ENCODE measurements at regions not wholly inside any gene's neighbourhood (a gene's known extent, or its start where the extent isn't known, plus 50 kb on each side); places are given as distances from the start of the nearest gene placed in this dataset.

DNA sequence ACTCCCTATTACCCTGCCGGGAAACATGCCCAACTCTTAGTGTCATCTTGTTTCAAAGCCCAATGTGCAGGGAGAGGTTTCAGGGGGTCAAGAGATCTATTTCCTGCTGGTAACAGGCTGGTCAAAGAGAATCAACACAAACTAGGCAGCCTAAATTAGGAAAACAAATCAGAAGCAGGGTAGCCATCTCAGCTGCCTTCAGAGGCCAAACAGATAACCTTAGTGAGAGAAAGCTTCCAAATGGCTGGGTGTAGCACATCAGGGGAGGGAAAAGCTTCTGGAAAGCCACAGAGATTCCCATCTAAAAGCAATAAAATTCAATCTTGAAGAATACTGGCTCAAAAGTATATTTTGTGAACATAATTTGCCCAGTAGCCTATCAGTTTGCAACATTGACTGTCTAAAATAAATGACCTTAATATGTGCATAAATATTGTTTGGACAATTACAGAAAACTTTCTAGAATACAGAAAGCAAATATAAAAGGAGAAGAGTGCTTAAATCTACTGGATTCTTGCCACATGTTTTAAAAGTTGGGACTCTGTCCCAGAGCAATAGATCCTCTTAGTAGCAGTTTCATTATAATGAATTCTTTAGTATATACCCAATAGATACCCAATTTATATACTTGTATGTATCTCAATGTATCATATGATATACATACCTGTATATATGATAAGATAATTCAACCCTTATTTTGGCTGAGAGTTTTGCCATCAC, 371.9 kb upstream of the RARB start:
- no peak for DNase-seq

GRCh38 chr3:25056803-25057351, 371.2 kb upstream of the RARB start:
- no peak for DNase-seq

DNA sequence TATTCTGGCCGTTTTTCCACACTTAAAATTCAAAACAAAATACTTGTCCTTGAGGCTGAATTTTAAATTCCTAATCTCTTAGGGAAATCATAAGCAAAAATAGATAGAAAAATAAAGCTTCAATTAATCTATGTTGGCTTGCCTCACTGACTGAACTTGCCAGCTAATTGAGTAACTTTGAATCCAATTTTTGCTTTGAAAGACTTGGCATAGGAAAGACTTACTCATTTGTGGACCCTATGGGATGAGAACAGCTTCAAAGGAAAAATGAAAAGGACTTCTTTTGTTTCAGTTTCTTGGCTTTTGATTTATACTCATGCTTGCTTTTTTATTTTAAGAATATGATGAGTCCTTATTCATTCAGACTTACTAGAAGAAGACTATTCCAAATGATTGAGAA, 370.7 kb upstream of the RARB start:
- no peak for DNase-seq

- no peak for DNase-seq
These were observed 363.4 kb upstream of the RARB start for GRCh38 chr3:25064681-25065080.

- no peak for DNase-seq
These were observed 358.1 kb upstream of the RARB start for GRCh38 chr3:25069970-25070369.

DNA sequence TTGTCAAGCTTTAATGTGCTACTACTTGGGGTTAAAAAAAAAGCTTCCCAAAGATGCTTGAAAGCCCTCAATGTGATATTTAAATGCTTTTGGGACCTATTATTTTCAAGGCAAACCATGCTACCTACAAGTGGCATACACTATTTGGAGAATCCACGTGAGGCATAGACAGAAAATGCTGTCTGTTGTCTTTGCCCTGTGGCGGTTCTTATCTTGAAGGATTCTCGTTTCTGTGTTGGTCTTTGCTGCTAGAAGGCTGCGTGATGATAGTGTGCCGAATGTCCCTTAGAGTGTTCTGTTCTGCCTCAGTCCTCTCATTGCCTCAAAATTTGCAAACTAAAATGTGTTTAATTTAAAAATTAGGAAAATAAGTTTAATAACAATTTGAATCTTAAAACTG, 356.2 kb upstream of the RARB start:
- DNase-seq, result no peak

GRCh38 chr3:25073423-25073822, 354.6 kb upstream of the RARB start:
- DNase-seq, result no peak

DNA sequence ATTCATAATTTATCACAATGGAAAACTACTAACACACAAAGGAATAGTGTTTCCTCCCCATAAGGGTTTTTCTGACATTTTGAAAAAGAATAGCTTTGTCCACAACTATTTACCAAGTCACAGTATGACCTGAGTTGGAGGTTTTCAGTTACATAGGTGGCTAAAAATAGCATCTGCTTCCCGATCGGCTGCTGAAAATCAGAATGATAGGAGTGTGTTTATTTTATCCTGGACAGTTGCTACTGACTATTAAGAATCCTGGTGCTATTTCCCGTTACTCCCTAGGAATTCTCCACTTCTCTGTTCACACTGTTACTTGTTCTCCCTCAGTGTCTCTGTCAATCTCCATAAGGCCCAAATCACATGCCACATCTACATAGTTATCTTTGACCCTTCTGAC, 353.9 kb upstream of the RARB start:
- no peak for DNase-seq

DNA sequence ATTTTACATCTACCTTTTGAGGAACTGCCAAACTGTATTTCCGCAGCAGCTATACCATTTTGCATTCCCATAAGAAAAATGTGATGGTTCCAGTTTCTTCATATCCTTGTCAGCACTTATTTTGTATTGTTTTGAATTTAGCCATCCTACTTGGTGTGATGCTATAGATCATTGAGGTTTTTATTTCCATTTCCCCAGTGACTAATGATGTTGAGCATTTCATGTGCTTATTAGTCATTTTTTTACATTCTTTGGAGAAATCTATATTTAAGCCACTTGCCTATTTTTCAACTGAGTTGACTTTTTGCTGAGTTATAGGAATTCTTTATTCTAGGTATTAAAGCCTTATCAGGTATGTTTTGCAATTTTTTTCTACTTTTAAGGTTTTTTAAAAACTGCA, 347.6 kb upstream of the RARB start:
- no peak for DNase-seq

- no peak for DNase-seq
These were observed 344.0 kb upstream of the RARB start for GRCh38 chr3:25084016-25084415.

- no peak for DNase-seq
These were observed 341.3 kb upstream of the RARB start for GRCh38 chr3:25086721-25087120.

DNA sequence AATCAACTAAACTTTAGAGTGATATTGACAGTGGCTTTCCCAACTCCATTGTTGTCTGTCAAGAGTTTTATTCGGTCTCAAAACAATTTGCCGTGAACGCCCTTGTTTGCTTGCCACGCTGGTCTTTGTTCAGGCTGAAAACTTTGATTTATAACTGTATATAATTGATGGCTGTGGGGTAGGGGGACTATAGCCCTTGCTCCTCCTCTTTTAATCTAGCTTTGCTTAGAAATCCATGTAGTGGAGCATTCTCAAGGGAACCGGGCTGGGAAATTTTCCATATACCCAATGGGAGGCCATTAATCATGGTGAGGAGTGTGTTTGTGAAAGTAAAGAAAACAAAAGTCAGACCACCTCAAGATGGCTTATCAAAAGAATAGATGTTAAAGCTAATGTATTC, 339.8 kb upstream of the RARB start:
- DNase-seq, result no peak

- no peak for DNase-seq
These were observed 337.2 kb upstream of the RARB start for GRCh38 chr3:25090698-25091453.

DNA sequence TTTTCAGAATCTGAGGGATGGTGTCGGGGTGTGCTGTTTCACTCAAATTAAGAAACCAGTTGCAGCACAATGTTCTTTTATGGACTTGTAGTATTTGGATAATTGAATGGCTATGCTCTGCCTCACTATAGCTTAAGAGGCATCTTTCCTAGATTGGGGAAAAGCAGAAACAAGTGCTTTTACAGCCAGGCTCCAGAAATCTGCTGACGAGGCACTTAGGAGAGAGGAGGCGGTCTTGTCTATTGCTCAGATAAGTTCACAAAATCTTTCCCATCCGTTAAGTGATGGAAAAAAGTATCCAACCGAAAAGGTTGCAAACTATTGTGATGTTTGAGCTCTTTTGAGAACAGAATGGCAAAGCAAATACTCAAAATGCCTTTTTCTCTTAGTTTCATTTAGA, 336.1 kb upstream of the RARB start:
- no peak for DNase-seq

DNA sequence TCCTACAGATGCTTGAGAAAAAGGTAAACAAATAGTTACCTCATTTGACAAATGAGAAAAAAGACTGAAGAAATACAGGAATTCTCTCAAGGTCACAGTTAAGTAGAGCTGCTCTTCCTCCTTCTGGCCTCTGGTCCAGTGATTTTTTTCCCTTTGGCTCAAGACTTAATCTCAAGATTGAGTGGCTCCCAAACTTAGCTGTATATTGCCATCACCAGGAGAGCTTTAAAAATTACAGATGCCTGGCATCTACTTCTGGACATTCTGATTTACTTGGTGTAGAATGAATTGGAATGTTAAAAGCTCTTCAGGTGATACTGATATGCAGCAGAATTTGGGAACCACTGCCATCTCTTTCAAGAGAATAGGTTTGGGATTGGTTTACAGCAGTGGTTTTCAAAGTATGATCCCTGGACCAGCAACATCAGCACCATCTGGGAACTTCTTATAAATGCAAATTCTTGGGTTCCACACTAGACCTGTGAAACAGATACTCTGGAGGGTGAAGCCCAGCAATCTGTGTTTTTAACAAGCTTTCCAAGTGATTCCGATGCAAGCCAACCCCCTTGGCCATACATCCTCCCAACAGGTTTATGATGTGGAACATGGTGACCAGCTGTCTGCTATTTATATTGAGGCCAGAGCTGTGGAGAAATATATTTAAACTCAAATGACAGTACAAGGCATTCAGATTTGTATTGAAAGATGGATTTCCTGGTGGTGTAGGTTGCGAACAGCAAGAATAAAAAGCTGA, 333.0 kb upstream of the RARB start:
- no peak for DNase-seq

DNA sequence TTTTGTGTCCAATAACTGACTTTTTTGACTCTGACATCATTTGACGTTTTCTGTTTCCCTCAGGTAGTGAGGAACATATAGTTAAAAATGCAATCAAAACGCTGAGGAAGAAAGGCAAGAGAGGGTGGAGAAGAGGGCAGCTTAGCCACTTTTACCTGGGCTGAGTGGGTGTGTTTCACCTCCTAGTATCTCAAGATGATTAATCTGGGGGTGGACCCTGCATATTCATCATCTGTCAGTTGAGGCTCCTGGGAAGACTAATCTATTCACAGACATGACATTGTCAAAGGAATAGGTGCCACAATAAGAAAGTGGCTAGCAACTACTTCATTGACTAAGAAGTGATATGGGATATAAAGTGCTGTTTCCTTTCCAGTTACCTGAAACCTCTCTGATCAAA, 331.5 kb upstream of the RARB start:
- no peak for DNase-seq

GRCh38 chr3:25097023-25097422, 331.0 kb upstream of the RARB start:
- DNase-seq, result no peak

- DNase-seq, result no peak
These were observed 328.4 kb upstream of the RARB start for GRCh38 chr3:25099666-25100065.

GRCh38 chr3:25103391-25103790, 324.7 kb upstream of the RARB start:
- no peak for DNase-seq

- no peak for DNase-seq
These were observed 320.0 kb upstream of the RARB start for GRCh38 chr3:25107918-25108617.

GRCh38 chr3:25110642-25111041, 317.4 kb upstream of the RARB start:
- DNase-seq, result no peak

GRCh38 chr3:25113891-25114290, 314.2 kb upstream of the RARB start:
- no peak for DNase-seq

DNA sequence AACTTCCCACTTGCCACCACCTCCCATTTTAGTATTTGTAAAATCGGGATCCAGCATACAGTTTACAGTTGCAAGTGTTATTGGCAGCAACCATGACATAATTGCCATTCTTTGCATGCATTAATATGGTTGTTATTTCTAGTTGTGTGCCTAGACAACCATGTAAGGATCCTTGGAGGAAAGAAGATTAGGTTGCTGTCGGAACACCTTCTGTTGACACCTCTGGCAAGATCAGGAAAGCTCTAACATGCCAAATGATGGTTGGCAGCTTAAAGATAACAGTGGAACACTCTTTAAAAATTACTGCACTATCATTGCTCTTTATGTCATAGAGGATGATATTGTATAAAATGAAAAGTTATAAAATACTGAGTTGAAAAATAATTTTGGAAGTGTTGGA, 313.5 kb upstream of the RARB start:
- no peak for DNase-seq

All from eye (tissue), 1 donor.